ENCODE measurements at regions not wholly inside any gene's neighbourhood (a gene's known extent, or its start where the extent isn't known, plus 50 kb on each side); places are given as distances from the start of the nearest gene placed in this dataset.

DNA sequence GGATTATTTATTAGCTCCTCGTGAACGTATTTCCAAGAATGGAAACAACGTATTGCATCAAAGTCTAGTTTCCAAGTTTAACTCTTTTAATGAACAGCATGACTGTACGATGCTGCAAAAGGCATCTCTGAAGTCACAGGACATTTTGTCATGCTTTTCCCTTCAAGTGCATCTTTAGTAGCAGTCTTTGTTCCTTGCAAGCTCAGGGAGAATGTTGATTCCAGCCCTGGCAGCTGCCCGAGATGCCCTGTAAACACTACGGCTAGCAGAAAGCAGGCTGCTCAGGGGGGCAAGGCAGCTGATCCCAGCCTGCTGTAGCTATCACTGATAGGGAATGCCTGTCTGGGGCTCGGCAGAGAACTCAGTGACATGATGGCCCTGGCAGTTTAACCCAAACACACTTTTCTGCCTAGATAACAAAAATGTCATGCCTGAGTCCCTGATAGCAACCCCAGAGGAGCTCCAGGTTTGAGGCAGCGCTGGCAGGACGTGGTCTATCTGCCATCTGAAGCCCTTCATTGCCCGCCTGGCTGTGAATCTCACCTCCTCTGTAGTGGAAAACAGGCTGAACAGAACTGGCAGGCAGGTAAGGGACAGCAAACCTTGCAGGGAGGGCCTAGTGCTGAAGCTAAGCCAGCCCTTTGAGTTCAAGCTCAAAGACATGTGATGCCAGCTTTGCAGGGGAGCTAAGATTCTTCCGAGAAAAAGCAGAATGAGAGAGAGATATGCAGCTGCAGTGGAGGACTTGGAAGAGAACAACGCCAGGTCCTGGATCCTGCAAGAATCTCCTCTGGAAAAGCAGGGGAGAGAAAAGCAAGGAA lies 264.6 kb downstream of the SNX10 start:
- CTCF ChIA-PET, result no interaction called here
- ATAC-seq (no peak), DNase-seq (no peak)
- POLR2A ChIA-PET, result no interaction called here
- Histone ChIP-seq H3K27ac (ENCODE audit: low read depth, low read length) (no peak overlapping the region), H3K9me3 (ENCODE audit: control insufficient read depth in 2 of 3, low read length in 3 of 3) (no peaks in the 10 kb centered on the region), H3K4me3 (ENCODE audit: low read length) (no peak overlapping the region), H3K36me3 (ENCODE audit: control insufficient read depth in 2 of 3, insufficient read depth in 3 of 3, low read length in 3 of 3) (no peaks in the 10 kb centered on the region), H3K4me1 (ENCODE audit: control insufficient read depth in 2 of 2, insufficient read depth in 2 of 2, low read length in 2 of 2) (no peaks in the 10 kb centered on the region), H3K27me3 (ENCODE audit: control insufficient read depth in 2 of 2, insufficient read depth in 2 of 2, low read length in 2 of 2) (no peaks in the 10 kb centered on the region)
- Mint-ChIP-seq H3K36me3 (no peaks in the 10 kb centered on the region), H3K4me1 (peaks cover 0 to 1% (median 0%) of the 10 kb centered on the region in 7 donors), H3K4me3 (no peak overlapping the region), H3K27me3 (peaks cover 13 to 29% (median 20%) of the 10 kb centered on the region in 5 donors), H3K9me3 (no peaks in the 10 kb centered on the region), H3K27ac (no peak overlapping the region)
- intact Hi-C loops (cut with micrococcal nuclease), result no loop called here

DNA sequence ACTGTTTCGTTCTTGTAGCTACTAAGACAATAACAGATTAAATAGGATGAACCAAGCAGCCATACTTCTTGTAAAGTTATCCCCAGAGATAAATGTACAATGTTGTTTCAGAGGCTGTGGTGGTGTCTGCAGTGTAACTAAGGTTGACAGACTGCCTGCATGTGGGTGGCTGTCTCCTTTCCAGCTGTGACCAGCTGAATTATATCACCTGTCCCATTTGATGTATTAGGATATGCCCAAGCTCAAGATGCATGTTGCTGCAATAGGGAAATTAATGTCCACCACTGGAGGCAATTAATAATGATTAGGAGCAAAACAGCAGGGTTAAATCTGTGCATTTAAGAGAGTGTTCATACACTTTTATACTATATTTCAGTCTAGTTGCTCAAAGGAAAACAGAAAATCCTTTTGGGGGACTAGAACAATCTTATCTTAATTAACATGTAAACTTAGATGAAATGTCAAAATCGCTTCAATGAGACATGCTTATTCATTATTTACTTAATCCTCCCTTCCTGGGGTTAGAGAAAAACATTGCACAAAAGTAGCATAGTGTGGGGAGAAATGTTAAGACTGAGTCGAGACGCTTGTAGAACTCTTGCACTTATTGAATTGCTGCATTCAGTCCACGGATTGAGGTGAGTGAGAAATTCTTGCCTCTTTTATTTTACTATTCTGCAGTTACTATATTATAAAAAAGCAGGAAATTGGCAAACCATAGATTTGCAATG lies 269.0 kb downstream of the SNX10 start:
- Histone ChIP-seq H3K4me1 (ENCODE audit: control insufficient read depth in 2 of 2, insufficient read depth in 2 of 2, low read length in 2 of 2) (no peaks in the 10 kb centered on the region), H3K9me3 (ENCODE audit: control insufficient read depth in 2 of 3, low read length in 3 of 3) (no peaks in the 10 kb centered on the region), H3K27ac (ENCODE audit: low read depth, low read length) (no peak overlapping the region), H3K27me3 (ENCODE audit: control insufficient read depth in 2 of 2, insufficient read depth in 2 of 2, low read length in 2 of 2) (no peaks in the 10 kb centered on the region), H3K4me3 (ENCODE audit: low read length) (no peak overlapping the region), H3K36me3 (ENCODE audit: control insufficient read depth in 2 of 3, insufficient read depth in 3 of 3, low read length in 3 of 3) (no peaks in the 10 kb centered on the region)
- intact Hi-C loops (cut with micrococcal nuclease), result no loop called here
- peaks cover 0 to 3% (median 0%) of the 10 kb centered on the region in 5 donors for H3K36me3 Mint-ChIP-seq
- no peak for ATAC-seq
- H3K9me3 Mint-ChIP-seq, result peaks cover 0 to 4% (median 0%) of the 10 kb centered on the region in 11 donors
- H3K27ac Mint-ChIP-seq, result no peak overlapping the region
- no peak overlapping the region for H3K4me3 Mint-ChIP-seq
- H3K27me3 Mint-ChIP-seq, result peaks cover 11 to 31% (median 20%) of the 10 kb centered on the region in 5 donors
- DNase-seq, result no peak
- POLR2A ChIA-PET, result no interaction called here
- CTCF ChIA-PET, result interaction anchor here (1.2 kb wide), 1 partner anchor 18 kb away, joined by 3 read pairs; no protein-coding TSS in a partner anchor
- H3K4me1 Mint-ChIP-seq, result no peaks in the 10 kb centered on the region

DNA sequence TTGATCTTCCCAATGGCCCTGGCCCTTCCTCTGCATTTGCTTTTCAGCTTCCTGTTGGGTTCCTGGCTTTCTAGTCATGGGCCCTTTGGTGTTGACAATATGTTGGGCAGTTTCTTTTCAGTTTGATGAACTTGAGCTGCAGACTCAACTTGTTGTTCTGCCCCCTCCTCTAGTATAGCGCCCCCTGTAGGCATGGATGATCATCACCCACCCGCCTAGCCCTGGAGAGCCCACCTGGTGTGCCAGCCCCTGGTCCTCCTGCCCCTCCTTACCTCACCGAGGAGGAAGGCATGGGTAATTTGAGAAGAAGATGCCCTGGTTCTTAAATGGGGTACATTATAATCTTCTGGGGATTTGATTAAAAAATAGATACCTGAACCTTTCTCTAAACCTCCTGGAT lies 271.2 kb downstream of the SNX10 start:
- Histone ChIP-seq H3K4me3 (ENCODE audit: low read length) (no peak overlapping the region), H3K4me1 (ENCODE audit: control insufficient read depth in 2 of 2, insufficient read depth in 2 of 2, low read length in 2 of 2) (no peaks in the 10 kb centered on the region), H3K9me3 (ENCODE audit: control insufficient read depth in 2 of 3, low read length in 3 of 3) (no peaks in the 10 kb centered on the region), H3K36me3 (ENCODE audit: control insufficient read depth in 2 of 3, insufficient read depth in 3 of 3, low read length in 3 of 3) (no peaks in the 10 kb centered on the region), H3K27me3 (ENCODE audit: control insufficient read depth in 2 of 2, insufficient read depth in 2 of 2, low read length in 2 of 2) (no peaks in the 10 kb centered on the region), H3K27ac (ENCODE audit: low read depth, low read length) (no peak overlapping the region)
- Mint-ChIP-seq H3K36me3 (peaks cover 0 to 3% (median 0%) of the 10 kb centered on the region in 5 donors), H3K4me3 (no peak overlapping the region), H3K4me1 (no peaks in the 10 kb centered on the region), H3K27ac (no peak overlapping the region), H3K9me3 (peaks cover 0 to 4% (median 0%) of the 10 kb centered on the region in 11 donors), H3K27me3 (peaks cover 11 to 49% (median 23%) of the 10 kb centered on the region in 5 donors)
- CTCF ChIA-PET, result interaction anchor here (0.6 kb wide), 1 partner anchor 89 kb away, joined by 3 read pairs; no protein-coding TSS in a partner anchor
- DNase-seq (no peak), ATAC-seq (no peak)
- POLR2A ChIA-PET, result no interaction called here
- intact Hi-C loops (cut with micrococcal nuclease), result no loop called here

DNA sequence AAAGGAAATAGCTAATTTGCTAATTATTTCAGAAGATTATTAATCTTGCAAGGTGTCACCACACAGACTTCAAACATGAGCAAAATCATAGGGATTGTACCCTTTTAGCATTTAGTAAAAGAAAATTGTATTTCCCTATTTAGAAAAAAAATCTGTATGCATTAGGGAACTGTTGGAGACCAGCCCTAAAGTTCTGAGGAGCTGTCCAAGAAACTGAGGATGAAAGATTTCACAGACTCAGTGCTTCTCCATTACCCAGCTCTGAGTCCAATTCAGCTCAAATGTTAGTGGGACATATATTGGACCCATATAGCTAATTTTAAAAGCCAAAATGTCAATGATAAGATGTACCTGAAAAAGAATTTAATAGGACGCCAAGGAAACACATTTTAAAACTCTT lies 271.7 kb downstream of the SNX10 start:
- peaks cover 0 to 4% (median 0%) of the 10 kb centered on the region in 11 donors for H3K9me3 Mint-ChIP-seq
- H3K4me3 Mint-ChIP-seq, result no peak overlapping the region
- POLR2A ChIA-PET, result no interaction called here
- H3K36me3 Mint-ChIP-seq, result peaks cover 0 to 3% (median 0%) of the 10 kb centered on the region in 5 donors
- no peaks in the 10 kb centered on the region for H3K36me3 ChIP-seq (ENCODE audit: control insufficient read depth in 2 of 3, insufficient read depth in 3 of 3, low read length in 3 of 3)
- no peaks in the 10 kb centered on the region for H3K27me3 ChIP-seq (ENCODE audit: control insufficient read depth in 2 of 2, insufficient read depth in 2 of 2, low read length in 2 of 2)
- H3K27ac Mint-ChIP-seq, result no peak overlapping the region
- intact Hi-C loops (cut with micrococcal nuclease), result no loop called here
- H3K4me3 ChIP-seq (ENCODE audit: low read length), result no peak overlapping the region
- ATAC-seq (no peak), DNase-seq (no peak)
- no peaks in the 10 kb centered on the region for H3K4me1 Mint-ChIP-seq
- no peaks in the 10 kb centered on the region for H3K9me3 ChIP-seq (ENCODE audit: control insufficient read depth in 2 of 3, low read length in 3 of 3)
- H3K27me3 Mint-ChIP-seq, result peaks cover 13 to 53% (median 26%) of the 10 kb centered on the region in 5 donors
- H3K4me1 ChIP-seq (ENCODE audit: control insufficient read depth in 2 of 2, insufficient read depth in 2 of 2, low read length in 2 of 2), result no peaks in the 10 kb centered on the region
- H3K27ac ChIP-seq (ENCODE audit: low read depth, low read length), result no peak overlapping the region
- CTCF ChIA-PET, result interaction anchor here (0.6 kb wide), 1 partner anchor 90 kb away, joined by 3 read pairs; no protein-coding TSS in a partner anchor

DNA sequence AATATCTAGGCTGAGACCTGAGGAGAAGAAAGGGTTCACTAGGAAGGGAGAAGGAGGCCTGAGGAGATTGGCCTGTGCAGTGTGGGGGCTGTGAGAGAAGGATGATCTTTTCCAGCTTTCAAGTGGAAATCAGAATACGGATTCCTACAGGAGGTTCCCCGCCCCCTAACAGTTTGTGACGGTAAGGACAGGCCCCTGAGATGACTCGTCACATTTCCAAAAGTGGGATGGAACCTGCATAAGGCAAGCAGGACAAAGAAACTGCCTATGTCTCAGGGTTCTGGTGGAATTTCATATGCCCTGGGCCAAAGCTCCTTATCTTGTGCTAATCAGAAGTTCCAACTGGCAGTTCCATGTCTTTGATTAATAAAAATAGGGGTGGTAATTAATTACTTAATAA lies 275.6 kb downstream of the SNX10 start:
- Histone ChIP-seq H3K4me3 (ENCODE audit: low read length) (no peak overlapping the region), H3K27me3 (ENCODE audit: control insufficient read depth in 2 of 2, insufficient read depth in 2 of 2, low read length in 2 of 2) (no peaks in the 10 kb centered on the region), H3K36me3 (ENCODE audit: control insufficient read depth in 2 of 3, insufficient read depth in 3 of 3, low read length in 3 of 3) (no peaks in the 10 kb centered on the region), H3K4me1 (ENCODE audit: control insufficient read depth in 2 of 2, insufficient read depth in 2 of 2, low read length in 2 of 2) (no peaks in the 10 kb centered on the region), H3K27ac (ENCODE audit: low read depth, low read length) (no peak overlapping the region), H3K9me3 (ENCODE audit: control insufficient read depth in 2 of 3, low read length in 3 of 3) (no peaks in the 10 kb centered on the region)
- CTCF ChIA-PET, result no interaction called here
- Mint-ChIP-seq H3K9me3 (peaks cover 1 to 14% (median 5%) of the 10 kb centered on the region in 11 donors), H3K4me1 (no peaks in the 10 kb centered on the region), H3K27me3 (peaks cover 6 to 55% (median 22%) of the 10 kb centered on the region in 5 donors), H3K4me3 (no peak overlapping the region), H3K27ac (no peak overlapping the region), H3K36me3 (peaks cover 0 to 7% (median 0%) of the 10 kb centered on the region in 5 donors)
- intact Hi-C loops (cut with micrococcal nuclease), result no loop called here
- POLR2A ChIA-PET, result no interaction called here
- DNase-seq, result no peak
- ATAC-seq, result no peak

DNA sequence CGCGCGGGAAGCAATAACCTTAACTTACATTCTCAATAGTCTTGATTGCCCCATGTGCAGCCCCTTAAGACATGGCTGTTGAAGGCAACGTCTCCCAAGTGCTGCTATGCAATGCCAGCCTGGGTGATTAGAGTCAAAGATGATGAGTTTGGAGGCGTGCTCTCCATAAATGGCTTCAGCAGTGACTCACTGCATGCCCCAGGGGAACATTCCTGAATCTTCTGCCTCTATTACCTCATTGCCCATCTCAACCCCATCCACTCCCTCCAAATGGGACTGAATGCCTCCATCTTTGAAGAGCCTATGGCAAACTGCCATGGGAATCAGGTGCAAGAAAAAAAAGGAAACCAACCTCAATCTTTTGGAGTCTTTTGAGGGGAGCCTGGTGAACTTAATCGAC lies 282.8 kb downstream of the SNX10 start:
- intact Hi-C loops (cut with micrococcal nuclease), result no loop called here
- Mint-ChIP-seq H3K36me3 (peaks cover 0 to 4% (median 0%) of the 10 kb centered on the region in 5 donors), H3K9me3 (peaks cover 0 to 14% (median 5%) of the 10 kb centered on the region in 11 donors), H3K4me1 (no peaks in the 10 kb centered on the region), H3K27ac (no peak overlapping the region), H3K27me3 (peaks cover 14 to 31% (median 22%) of the 10 kb centered on the region in 5 donors), H3K4me3 (no peak overlapping the region)
- Histone ChIP-seq H3K27ac (ENCODE audit: low read depth, low read length) (no peak overlapping the region), H3K27me3 (ENCODE audit: control insufficient read depth in 2 of 2, insufficient read depth in 2 of 2, low read length in 2 of 2) (no peaks in the 10 kb centered on the region), H3K4me1 (ENCODE audit: control insufficient read depth in 2 of 2, insufficient read depth in 2 of 2, low read length in 2 of 2) (no peaks in the 10 kb centered on the region), H3K36me3 (ENCODE audit: control insufficient read depth in 2 of 3, insufficient read depth in 3 of 3, low read length in 3 of 3) (no peaks in the 10 kb centered on the region), H3K9me3 (ENCODE audit: control insufficient read depth in 2 of 3, low read length in 3 of 3) (no peaks in the 10 kb centered on the region), H3K4me3 (ENCODE audit: low read length) (no peak overlapping the region)
- CTCF ChIA-PET, result no interaction called here
- DNase-seq (no peak), ATAC-seq (no peak)
- POLR2A ChIA-PET, result no interaction called here

All from naive thymus-derived CD4-positive, alpha-beta T cell (primary cell).